ENCODE measurements at regions not wholly inside any gene's neighbourhood (a gene's known extent, or its start where the extent isn't known, plus 50 kb on each side); places are given as distances from the start of the nearest gene placed in this dataset.
"Not testable (repeated sequence)": the region's sequence is repeated elsewhere in the genome, so short reads cannot be mapped to it uniquely, and the experiment has no call there.

DNA sequence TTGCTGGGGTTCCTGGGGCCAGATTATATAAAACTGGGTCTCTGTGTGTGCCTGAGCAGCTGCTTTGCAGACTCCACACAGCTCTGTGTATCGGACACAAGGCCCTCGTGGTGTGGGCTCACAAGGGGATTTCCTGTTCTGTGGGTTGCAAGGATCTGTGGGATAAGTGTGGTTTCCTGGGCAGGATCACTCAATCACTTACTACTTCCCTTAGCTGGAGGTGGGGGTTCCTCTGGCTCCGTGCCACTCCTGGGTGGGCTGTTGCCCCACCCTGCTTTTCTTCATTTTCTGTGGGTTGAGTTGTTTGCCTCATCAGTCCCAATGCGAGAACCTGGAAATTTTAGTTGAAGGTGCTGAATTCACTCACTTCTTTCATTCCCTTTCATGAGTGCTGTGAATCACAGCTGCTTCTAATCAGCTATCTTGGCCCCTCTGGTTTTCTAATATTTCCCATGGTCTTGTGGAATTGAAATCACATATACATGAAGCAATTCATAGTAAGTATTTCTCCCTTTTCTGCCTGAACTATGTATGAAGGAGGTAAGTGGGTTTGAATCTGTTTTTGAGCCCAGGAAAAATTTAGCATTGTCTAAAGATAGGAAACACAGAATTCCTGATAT, 196.3 kb downstream of the DCDC2C start:
- no peak for DNase-seq

DNA sequence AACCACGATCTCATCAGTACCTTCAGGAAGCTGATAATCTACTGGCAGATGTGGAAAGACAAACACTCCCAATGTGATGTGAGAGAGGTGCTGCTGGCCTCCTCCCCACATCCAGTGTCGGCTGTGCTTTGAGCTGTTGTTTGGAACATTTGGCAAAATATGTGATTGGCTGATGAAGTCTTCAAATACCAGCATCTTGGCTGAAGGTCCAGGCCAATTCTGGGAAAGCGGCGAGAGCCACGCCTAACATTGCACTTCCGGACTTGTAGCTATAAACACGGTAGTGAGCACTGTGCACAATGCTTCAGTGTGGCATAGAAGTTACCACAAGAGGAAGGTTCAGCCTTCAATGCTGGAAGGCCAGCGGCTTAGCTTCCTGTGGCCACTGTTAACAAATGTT, 198.8 kb downstream of the DCDC2C start:
- DNase-seq: no peak

GRCh38 chr2:3904061-3904460, 200.7 kb downstream of the DCDC2C start:
- DNase-seq: no peak

GRCh38 chr2:3908498-3908897, 205.1 kb downstream of the DCDC2C start:
- not testable (repeated sequence) for DNase-seq

DNA sequence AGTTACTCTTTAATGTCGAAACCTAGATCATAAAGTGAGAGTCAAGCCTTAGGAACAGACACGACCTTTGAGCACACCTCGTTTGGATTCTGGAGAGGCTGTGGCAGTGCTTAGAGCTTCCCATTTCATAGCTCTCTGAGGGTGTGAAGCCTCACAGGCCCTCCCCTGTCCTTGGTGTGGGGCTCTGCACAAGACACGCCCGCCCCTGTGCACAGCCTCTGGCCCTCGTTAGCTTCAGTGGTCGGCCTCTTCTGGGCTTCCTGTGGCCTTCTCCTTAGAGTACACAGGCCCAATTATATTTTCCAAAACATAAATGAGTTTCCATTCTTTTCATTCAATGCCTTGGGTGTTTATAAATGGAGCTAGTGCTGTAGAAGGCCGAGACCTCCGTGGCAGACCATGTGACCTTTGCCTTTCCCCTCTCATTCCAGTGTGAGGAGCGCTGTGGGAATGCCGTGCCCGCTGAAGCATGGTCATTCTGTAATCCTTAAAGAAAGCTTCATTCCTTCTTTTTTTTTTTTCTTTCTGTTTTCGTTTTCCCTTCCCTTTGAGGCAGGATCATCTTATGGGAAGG, 208.6 kb downstream of the DCDC2C start:
- no peak for DNase-seq

DNA sequence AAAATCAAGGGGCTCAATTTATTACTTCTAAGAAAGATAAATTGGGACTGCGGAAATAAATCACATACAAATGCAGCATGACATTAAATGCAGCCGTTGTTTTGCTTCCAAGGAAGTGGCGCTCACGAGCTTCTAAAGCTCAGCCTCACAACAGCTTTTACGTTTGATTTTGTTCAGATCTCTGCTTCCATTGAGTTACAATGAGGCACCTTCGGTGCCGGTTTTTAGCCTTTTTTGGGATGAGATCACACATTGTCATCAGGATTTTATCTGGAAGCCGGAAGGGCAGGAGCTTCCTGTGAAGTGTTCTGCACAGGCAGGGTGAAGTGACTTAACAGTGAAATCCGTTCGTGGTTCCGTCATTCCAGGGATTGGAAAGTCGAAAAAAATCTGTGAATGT, 209.8 kb downstream of the DCDC2C start:
- DNase-seq: no peak

DNA sequence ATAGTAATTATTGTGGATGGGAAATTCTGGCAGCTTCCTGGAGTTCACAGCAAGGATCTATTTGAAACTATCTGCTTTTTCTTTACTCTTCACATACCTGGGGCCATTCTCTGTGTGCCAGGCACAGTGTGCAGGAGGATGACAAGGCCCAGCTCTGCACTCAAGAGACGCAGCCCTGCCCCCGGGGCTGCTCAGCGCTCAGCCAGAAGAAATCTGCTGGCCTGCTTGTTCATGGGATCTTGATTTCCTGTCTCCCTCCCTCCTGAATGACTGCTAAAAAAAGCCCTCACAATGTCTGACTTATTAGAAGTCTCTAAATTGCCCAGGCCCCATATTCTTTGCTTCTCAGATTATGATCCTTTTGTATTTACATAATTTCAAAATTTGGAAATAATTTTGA, 210.9 kb downstream of the DCDC2C start:
- DNase-seq: no peak

DNA sequence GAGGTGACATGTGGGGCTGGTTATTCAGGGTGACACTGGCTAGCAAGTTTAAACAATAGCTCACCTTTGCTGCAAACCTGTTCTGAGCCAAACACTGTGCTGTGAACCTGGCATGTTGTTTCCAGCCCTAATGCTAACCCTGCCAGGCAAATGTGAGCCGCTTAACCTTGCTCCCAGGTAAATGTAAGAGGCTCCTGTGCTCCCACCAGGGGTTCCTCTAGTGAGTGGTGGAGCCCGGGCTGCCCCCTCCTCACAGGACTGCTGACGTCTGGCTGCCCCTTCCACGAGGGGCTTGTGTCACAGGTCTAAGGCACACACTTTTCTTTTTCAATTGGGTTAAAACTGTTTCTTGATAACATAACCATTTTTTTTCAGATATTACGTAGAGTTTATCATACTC, 223.7 kb downstream of the DCDC2C start:
- DNase-seq: no peak

DNA sequence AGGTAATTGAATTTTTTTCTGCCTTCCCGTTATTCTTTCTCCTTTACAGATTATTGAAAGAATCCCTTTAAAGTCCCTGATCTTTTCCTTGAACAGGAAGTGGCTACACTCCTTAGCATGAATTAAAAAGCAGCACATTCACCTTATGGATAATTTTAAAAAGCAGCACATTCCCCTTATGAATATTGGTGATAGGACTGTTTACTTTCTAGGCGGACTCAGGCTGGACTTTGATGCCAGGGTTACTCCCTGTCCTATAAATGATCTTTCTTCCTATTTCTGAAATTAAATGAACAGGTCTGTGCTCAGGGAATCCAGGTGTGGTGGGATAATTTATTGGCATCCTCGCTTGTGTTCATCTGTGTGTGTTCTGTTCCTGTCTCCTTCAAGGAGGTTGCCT, 226.0 kb downstream of the DCDC2C start:
- DNase-seq: no peak

DNA sequence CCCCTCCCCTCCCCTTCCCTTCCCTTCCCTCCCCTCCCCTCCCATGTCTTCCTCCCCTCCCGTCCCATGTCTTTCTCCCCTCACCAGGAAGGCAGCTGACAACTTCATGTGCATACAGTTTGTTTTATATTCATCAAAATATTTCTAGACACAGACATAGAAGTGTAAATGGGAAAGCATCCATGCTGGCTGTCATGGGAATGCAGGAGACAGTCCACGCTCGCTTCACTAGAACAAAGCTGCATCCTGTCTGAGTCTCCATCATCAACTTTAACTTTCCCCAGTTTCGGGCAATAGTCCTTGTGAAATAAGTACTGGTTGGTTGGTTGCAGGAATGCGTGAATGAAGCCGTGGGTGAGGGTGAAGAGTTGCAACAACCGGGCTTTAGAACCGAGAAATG, 226.9 kb downstream of the DCDC2C start:
- DNase-seq: no peak

DNA sequence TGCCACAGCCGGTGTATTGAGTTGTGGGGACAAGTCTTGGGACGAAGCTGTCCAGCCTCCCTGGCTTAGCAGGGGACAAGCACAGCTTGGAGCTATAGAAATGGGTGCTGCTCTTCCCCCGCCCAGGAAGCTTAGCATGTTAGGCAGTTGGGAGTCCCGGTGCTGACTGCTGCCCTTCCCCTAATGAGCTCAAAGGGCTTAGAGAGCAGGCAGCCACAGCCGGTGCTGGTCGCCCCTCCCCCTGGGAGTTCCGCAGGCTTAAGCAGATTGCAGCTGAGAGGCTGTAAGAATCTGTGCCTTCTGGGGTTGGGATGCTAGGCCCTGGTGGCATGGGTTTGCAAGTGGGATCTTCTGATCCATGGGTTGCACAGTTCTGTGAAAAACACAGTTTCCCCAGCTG, 237.3 kb downstream of the DCDC2C start:
- DNase-seq: no peak

GRCh38 chr2:3942841-3943240, 239.5 kb downstream of the DCDC2C start:
- no peak for DNase-seq

GRCh38 chr2:3944071-3944470, 240.7 kb downstream of the DCDC2C start:
- DNase-seq: no peak

- DNase-seq: no peak
Observed at GRCh38 chr2:3944841-3945240, 241.5 kb downstream of the DCDC2C start.

DNA sequence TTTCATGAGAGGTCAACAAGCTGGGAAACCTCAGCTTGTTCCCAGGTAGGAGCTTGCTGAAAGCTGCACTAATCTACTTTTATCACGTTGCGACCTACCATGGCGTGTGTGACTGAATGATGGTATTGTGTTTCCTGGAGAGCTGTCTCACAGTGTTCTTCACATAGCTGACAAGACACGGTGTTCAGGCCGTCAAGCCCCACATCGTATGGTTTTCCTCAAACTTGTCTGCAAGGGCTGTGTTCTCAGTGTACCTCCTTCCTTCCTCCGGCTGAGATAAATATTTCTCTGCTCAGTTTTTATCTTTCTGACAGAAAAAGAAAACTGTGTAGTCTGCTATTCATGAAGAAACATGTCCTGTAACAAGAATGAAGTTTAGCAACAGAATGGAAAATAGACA, 244.8 kb downstream of the DCDC2C start:
- DNase-seq: no peak

DNA sequence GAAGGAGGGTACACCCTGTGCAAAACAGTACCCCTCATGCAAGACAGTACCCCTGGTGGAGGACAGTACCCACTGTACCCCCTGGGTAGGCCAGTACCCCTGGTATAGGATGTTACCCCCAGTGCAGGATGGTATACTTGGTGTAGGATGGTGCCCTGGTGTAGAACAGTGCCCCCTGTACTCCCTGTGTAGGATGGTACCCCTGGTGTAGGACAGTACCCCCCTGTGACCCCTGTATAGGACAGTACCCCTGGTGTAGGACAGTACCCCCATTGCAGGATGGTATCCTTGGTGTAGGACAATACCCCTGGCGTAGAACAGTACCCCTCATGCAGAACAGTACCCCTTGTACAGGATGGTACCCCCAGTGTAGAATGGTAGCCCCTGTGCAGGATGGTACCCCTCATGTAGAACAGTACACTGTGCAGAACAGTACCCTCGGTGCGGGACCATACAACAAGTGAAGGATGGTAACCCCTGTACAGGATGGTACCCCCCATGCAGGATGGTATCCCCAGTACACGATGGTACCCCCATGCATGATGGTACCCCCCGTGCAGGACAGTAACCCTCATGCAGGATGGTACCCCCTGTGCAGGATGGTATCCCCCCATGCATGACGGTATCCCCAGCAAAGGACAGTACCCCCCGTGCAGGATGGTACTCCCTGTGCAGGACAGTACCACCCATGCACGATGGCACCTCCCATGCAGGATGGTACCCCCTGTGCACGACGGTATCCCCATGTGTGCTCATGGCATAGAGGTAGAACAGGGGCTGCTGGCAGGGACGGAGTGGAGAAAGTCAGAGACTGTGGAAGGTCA, 248.0 kb downstream of the DCDC2C start:
- no peak for DNase-seq

DNA sequence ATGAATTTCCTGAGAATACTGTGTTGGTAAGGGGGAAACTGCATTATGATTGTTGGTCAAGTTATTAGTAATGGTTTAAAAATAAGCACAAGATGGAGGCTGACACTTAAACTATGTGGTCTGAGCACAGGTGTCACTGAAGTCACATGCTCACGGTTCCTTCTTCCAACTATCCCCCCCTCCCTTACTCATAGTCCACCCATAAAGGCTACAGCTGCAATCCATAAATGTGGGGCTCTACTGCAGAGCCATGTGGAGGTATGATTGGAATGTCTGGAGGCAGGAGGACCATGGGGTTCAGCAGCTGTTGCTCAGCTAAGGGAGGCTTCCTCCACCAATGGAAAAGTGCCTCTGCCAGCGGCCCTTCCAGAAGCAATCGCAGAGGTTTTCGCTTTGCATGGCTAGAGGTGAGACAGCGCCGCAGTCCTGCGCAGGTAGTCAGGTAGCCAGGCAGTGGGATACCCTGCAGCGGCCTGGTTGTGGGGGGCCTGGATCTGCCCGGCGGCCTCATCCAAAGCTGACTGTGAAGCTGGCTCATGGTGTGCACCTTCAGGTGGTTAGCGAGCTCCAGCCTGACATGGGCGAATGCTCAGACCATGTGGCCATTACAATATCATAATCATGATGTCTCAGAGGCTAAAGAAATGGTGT, 249.6 kb downstream of the DCDC2C start:
- DNase-seq: no peak

GRCh38 chr2:3954261-3954660, 250.9 kb downstream of the DCDC2C start:
- no peak for DNase-seq

DNA sequence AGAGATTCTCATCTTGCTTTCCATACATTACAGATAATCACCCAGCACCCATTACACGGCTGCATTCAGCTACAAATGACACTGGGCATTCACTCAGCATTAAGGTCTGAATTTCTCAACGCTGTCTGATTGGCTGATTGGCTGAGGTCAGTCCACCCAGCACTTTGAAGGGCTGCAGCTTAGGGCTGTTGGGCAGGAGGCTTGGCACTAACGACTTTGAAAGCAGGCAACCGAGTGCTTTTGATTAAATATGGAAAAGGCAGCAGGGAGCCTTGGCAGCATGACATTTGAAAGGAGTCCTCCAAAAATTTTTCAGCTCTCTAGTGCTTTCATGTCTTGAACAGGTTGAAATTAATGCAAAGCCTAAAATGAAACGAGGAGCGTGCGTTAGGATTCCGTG, 253.0 kb downstream of the DCDC2C start:
- DNase-seq: no peak

GRCh38 chr2:3956892-3957291, 253.5 kb downstream of the DCDC2C start:
- no peak for DNase-seq

- DNase-seq: no peak
Observed at GRCh38 chr2:3958465-3958864, 255.1 kb downstream of the DCDC2C start.

- no peak for DNase-seq
Observed at GRCh38 chr2:3958969-3959368, 255.6 kb downstream of the DCDC2C start.

GRCh38 chr2:3959372-3959771, 256.0 kb downstream of the DCDC2C start:
- peak; percentile 66 for DNase-seq

DNA sequence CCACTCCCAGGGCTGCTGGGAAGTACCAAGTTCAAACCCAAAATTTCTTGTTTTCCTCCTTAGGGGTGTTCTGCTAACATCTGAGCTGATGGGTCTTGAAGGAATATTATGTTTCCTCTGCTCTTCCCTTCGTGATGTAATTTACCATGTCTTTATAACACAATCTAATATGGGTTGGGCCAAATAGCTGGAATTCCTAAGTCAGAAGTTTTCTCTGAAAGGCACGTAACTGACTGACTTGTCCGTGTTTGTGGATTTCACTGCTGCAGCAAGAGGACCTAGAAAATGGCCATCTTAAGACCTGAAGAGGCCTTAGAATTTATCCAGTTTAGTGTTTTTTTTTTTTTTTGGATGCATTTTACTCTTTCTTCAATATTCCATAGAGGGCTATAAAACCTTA, 256.7 kb downstream of the DCDC2C start:
- DNase-seq: no peak

Data from SHP77 treated with DMSO at 0.1 percent for 48 hours (cell line).